ENCODE measurements at regions not wholly inside any gene's neighbourhood (a gene's known extent, or its start where the extent isn't known, plus 50 kb on each side); places are given as distances from the start of the nearest gene placed in this dataset.

- TF ChIP-seq, protein P1, sequence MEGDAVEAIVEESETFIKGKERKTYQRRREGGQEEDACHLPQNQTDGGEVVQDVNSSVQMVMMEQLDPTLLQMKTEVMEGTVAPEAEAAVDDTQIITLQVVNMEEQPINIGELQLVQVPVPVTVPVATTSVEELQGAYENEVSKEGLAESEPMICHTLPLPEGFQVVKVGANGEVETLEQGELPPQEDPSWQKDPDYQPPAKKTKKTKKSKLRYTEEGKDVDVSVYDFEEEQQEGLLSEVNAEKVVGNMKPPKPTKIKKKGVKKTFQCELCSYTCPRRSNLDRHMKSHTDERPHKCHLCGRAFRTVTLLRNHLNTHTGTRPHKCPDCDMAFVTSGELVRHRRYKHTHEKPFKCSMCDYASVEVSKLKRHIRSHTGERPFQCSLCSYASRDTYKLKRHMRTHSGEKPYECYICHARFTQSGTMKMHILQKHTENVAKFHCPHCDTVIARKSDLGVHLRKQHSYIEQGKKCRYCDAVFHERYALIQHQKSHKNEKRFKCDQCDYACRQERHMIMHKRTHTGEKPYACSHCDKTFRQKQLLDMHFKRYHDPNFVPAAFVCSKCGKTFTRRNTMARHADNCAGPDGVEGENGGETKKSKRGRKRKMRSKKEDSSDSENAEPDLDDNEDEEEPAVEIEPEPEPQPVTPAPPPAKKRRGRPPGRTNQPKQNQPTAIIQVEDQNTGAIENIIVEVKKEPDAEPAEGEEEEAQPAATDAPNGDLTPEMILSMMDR (IDR thresholded peaks at IDR 0.05; ENCODE audit: low read length), result no peak
- TF ChIP-seq EZH2 (optimal IDR thresholded peaks at IDR 0.05; ENCODE audit: low read depth, low read length), result no peak
Observed at GRCh38 chr15:69957175-69957574, 140.5 kb downstream of the TLE3 start.

All from MM.1S (cell line).